Cardiac muscle cell (in vitro differentiated cells and primary cell): ENCODE measurements at regions not wholly inside any gene's neighbourhood (a gene's known extent, or its start where the extent isn't known, plus 50 kb on each side); places are given as distances from the start of the nearest gene placed in this dataset.
A peak's percentile ranks its signal among the peaks of the same experiment; 100 is the strongest.

Experiments
- DNase-seq, 2 donors: peaks; one replicate each; pipeline versions ENCODE4 v3.0.0 to v3.0.0-alpha.2; 2010 to 2017; ENCODE audit warnings: low read depth in 1 of 2, low spot score in 1 of 2
- H3K27ac ChIP-seq: fragments of 200-600 bp; sonication (generic); 2 replicates; pipeline ENCODE4 v1.5.1; 2016
- H3K27me3 ChIP-seq: fragments of 200-600 bp; sonication (generic); 2 replicates; pipeline ENCODE4 v1.6.0; 2016; ENCODE audit warnings: control low read depth
- H3K36me3 ChIP-seq: fragments of 200-600 bp; sonication (generic); 2 replicates; pipeline ENCODE4 v1.5.1; 2016; ENCODE audit warnings: control low read depth
- H3K4me1 ChIP-seq: fragments of 200-600 bp; sonication (generic); 2 replicates; pipeline ENCODE4 v1.8.1; 2017; ENCODE audit warnings: low read depth, mild to moderate bottlenecking, mixed run types
- H3K4me3 ChIP-seq: fragments of 200-600 bp; sonication (generic); 2 replicates; pipeline ENCODE4 v1.5.1; 2016; ENCODE audit warnings: mild to moderate bottlenecking
- H3K9me3 ChIP-seq: fragments of 200-600 bp; sonication (generic); 2 replicates; pipeline ENCODE4 v1.5.1; 2017; ENCODE audit warnings: low read depth, mild to moderate bottlenecking, control low read depth
- CTCF ChIP-seq: IDR thresholded peaks from 2 replicates; pipeline ENCODE4 v1.5.1; 2012; ENCODE audit warnings: low read depth, mild to moderate bottlenecking, low read length

- no peaks in the 10 kb centered on the region for H3K27me3 ChIP-seq
- no peak for TF ChIP-seq CTCF
- DNase-seq = no peak
- H3K4me1 ChIP-seq = peaks cover 11% of the 10 kb centered on the region
- H3K27ac ChIP-seq = no peak overlapping the region
- no peaks in the 10 kb centered on the region for H3K36me3 ChIP-seq
- no peak overlapping the region for H3K4me3 ChIP-seq
- no peaks in the 10 kb centered on the region for H3K9me3 ChIP-seq
These were observed 111.4 kb downstream of the METTL4 start for GRCh38 chr18:2459886-2460285.

- Histone ChIP-seq H3K27ac (no peak overlapping the region), H3K9me3 (no peaks in the 10 kb centered on the region), H3K4me1 (no peaks in the 10 kb centered on the region), H3K4me3 (no peak overlapping the region), H3K27me3 (no peaks in the 10 kb centered on the region), H3K36me3 (no peaks in the 10 kb centered on the region)
- TF ChIP-seq CTCF = no peak
- no peak for DNase-seq
These were observed 104.3 kb downstream of the METTL4 start for GRCh38 chr18:2466978-2467377.

GRCh38 chr18:2468051-2468450 is 103.3 kb downstream of the METTL4 start:
- H3K4me1 ChIP-seq = no peaks in the 10 kb centered on the region
- no peaks in the 10 kb centered on the region for H3K27me3 ChIP-seq
- H3K36me3 ChIP-seq = no peaks in the 10 kb centered on the region
- H3K4me3 ChIP-seq = no peak overlapping the region
- H3K9me3 ChIP-seq = no peaks in the 10 kb centered on the region
- DNase-seq = no peak
- no peak for TF ChIP-seq CTCF
- H3K27ac ChIP-seq = no peak overlapping the region

GRCh38 chr18:2471523-2471922 is 99.8 kb downstream of the METTL4 start:
- H3K27ac ChIP-seq = no peak overlapping the region
- no peak for DNase-seq
- H3K4me1 ChIP-seq = no peaks in the 10 kb centered on the region
- no peak overlapping the region for H3K4me3 ChIP-seq
- no peaks in the 10 kb centered on the region for H3K9me3 ChIP-seq
- no peaks in the 10 kb centered on the region for H3K36me3 ChIP-seq
- H3K27me3 ChIP-seq = no peaks in the 10 kb centered on the region
- TF ChIP-seq CTCF = peak; percentile 7

- DNase-seq = no peak
- Histone ChIP-seq H3K27me3 (no peaks in the 10 kb centered on the region), H3K4me1 (no peaks in the 10 kb centered on the region), H3K27ac (no peak overlapping the region), H3K9me3 (no peaks in the 10 kb centered on the region), H3K4me3 (no peak overlapping the region), H3K36me3 (no peaks in the 10 kb centered on the region)
- no peak for TF ChIP-seq CTCF
These were observed 92.6 kb downstream of the METTL4 start for GRCh38 chr18:2478662-2479061.

GRCh38 chr18:2480536-2480935 is 90.8 kb downstream of the METTL4 start:
- Histone ChIP-seq H3K36me3 (no peaks in the 10 kb centered on the region), H3K27me3 (no peaks in the 10 kb centered on the region), H3K27ac (no peak overlapping the region), H3K4me1 (no peaks in the 10 kb centered on the region), H3K4me3 (no peak overlapping the region), H3K9me3 (no peaks in the 10 kb centered on the region)
- DNase-seq = no peak
- TF ChIP-seq CTCF = no peak
